Activated CD4-positive, alpha-beta T cell treated with anti-CD3 and anti-CD28 coated beads, Interleukin-2, Interleukin-4, amounts not matched to agents 100 ng/mL and 50 ng/mL, durations not matched to agents 16 hours and 8 hours (primary cell): ENCODE measurements at regions not wholly inside any gene's neighbourhood (a gene's known extent, or its start where the extent isn't known, plus 50 kb on each side); places are given as distances from the start of the nearest gene placed in this dataset.
"Not testable (repeated sequence)": the region's sequence is repeated elsewhere in the genome, so short reads cannot be mapped to it uniquely, and the experiment has no call there.

Experiments used
- DNase-seq: peaks from one replicate; pipeline ENCODE4 v3.0.0-alpha.2; 2020; ENCODE audit warnings: low spot score

DNA sequence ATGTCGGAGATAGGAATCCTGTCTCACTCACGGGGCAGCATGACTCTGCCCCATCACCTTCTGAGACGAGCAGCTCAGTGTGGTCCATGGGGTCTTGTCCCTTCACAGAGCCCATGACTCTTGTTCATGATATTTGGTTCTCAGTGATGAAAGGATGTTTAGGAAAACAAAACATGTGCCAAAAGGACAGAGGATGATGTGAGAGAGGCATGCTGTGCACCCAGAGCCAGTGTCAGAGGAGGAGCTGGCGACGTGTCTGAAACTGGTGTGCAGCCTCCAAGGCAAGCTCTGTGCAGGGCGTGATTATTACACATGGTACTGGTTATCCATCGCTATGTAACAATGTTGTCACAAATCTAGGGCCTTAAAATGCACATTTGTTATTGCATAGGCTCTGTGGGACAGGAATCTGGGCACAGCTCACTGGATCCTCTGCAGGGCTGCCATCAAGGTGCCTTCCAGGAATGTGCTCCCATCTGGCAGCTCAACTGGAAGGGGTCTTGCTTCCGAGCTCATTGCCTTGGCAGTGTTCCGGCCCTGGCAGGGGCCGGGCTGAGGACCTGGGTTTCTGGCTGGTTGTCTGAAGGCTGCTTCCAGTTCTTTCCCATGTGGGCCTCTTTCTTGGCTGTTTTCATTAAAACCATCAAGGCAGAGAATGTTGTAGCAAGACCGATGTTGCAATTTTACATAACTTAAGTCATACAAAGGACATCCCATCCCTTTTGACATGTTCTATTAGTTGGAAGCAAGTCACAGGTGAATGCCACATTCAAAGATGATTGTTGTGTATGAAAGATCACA is 175.4 kb downstream of the ERMARD start:
- no peak for DNase-seq

DNA sequence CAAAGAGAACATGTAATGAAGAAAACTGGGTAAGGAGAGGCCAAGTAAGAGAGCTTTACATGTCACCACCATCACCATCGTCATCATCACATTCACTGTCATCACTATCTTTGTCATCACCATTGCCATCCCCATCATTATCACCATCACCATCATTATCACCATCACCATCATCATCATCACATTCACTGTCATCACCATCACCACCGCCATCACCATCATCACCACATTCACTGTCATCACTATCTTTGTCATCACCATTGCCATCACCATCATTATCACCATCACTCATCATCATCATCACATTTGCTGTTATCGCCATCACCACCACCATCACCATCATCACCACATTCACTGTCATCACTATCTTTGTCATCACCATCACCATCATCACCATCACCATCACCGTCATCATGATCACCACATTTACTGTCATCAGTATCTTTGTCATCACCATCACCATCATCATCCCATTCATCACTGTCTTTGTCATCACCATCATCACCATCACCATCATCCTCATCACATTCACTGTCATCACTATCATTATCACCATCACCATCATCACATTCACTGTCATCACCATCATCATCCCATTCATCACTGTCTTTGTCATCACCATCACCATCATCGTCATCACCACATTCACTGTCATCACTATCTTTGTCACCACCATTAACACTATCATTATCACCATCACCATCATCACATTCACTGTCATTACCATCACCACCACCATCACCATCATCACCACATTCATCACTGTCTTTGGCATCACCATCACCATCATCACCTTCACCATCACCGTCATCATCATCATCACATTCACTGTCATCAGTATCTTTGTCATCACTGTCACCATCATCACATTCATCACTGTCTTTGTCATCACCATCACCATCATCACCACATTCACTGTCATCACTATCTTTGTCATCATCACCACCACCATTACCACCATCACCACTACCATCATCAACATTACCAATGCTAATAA is 172.3 kb downstream of the ERMARD start:
- DNase-seq, result no peak

- peak; percentile 56 for DNase-seq
Observed at GRCh38 chr6:169921853-169922824, 170.7 kb downstream of the ERMARD start.

GRCh38 chr6:169921217-169921616 is 169.8 kb downstream of the ERMARD start:
- DNase-seq, result no peak

- no peak for DNase-seq
Observed at GRCh38 chr6:169920359-169921020, 169.1 kb downstream of the ERMARD start.

DNA sequence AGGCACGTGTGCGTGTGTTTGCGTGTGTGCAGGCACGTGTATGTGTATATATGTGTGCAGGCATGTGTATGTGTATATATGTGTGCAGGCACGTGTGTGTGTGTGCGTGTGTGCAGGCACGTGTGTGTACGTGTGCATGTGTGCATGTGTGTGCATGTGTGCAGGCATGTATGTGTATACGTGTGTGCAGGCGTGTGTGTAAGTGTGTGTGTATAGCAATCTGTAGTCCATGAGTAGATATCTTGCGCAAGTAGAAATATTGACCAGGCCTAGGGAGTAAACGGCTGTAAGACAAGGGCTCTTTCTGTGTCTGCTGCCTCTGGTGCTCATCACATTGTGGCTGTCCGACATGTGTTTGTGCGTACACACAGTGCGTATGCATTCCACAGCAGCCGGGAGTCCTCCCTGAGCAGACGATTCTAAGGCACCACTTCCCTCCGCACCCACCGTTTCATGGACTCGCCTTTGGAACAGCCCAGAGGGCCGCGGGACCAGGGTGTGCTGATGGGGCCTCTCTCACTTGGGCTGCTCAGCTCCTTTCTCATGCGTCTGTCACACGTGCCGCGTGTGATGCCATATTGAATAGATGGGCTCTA is 167.6 kb downstream of the ERMARD start:
- DNase-seq, result no peak

GRCh38 chr6:169918239-169918953 is 167.0 kb downstream of the ERMARD start:
- DNase-seq, result no peak

DNA sequence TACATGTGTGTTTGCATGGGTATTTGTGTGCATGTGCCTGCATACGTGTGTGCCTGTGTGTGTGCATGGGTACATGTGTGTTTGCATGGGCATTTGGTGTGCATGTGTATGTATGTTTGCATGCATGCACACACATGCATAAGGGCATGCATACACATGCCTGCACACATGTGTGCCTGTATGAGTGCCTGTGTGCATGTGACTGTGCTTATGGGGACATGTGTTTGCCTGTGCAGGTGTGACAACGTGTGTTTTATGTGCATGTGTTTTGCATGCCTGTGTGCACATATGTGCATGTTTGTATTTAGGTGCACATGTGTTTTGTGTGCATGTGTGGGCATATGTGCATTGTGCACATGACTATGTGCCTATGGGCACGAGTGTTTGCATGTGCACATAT is 165.7 kb downstream of the ERMARD start:
- no peak for DNase-seq

DNA sequence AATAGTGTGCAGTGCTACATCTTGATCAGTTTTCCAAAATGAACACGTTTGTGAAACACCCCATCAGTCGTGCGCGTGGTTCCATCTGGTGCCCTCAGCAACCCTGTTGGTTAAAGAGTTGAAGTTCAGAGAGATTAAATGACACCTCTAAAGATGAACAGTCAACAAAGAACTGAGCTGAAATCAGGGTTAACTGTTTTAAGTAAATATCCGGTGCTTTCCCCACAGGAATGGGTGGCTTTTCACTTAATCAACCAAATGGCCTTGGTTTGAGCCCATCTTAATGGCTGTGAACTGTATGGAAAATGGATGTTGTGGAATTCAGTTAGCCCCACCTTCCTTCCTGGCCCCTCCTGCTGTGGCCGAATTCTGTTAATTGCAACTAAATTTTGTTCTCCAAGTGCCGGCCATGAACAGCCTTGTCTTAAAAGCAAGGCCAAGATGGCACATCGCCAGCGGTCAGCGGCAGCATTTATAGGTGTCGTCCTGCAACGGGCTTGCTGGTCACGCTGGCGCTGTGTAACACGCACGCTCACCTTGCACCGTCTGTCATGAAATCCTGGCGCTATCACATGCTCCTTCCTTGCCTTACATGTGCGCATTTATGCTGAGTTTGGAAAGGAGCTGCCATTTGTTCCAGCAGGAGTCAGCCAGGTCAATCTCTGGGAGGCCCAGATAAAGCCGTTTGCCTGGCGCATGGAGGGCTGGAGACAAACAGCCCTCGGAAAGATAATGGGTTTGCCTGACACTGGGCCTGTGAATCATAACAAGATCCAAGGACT is 164.5 kb downstream of the ERMARD start:
- DNase-seq, result no peak

DNA sequence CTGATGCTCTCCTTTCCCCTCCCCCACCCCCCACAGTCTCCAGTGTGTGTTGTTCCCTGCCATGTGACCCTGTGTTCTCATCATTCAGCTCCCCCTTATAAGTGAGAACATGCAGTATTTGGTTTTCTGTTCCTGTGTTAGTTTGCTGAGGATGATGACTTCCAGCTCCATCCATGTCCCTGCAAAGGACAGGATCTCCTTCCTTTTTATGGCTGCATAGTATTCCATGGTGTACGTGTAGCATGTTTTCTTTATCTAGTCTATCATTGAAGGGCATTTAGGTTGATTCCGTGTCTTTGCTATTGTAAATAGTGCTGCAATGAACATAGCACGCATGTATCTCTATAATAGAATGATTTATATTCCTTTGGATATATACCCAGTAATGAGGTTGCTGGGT is 162.3 kb downstream of the ERMARD start:
- DNase-seq, result not testable (repeated sequence)

DNA sequence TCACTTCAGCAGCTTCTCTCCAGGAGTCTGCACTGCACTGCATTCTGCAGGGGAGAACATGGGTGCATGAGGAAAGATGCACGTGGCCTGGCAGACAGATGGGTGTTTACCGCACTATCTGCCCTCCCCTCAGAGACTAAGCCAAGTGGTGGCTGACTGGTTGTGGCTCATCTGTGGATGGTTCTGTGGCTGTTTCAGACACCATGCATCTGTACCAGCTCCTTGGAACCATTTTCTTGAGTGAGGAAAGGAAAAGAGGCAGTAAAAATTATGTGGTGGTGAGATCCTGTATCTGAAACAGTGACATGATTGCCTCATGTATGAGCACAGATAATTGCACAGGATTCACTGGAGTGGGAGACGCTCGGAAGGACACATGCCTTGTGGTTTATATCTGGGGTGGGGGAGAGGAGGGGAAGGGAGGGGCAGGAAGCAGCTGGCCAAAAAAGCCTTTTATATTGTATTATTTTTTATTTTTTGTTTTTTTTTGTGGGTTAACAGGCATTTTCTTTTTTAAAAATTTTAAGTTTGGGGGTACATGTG is 161.7 kb downstream of the ERMARD start:
- no peak for DNase-seq

DNA sequence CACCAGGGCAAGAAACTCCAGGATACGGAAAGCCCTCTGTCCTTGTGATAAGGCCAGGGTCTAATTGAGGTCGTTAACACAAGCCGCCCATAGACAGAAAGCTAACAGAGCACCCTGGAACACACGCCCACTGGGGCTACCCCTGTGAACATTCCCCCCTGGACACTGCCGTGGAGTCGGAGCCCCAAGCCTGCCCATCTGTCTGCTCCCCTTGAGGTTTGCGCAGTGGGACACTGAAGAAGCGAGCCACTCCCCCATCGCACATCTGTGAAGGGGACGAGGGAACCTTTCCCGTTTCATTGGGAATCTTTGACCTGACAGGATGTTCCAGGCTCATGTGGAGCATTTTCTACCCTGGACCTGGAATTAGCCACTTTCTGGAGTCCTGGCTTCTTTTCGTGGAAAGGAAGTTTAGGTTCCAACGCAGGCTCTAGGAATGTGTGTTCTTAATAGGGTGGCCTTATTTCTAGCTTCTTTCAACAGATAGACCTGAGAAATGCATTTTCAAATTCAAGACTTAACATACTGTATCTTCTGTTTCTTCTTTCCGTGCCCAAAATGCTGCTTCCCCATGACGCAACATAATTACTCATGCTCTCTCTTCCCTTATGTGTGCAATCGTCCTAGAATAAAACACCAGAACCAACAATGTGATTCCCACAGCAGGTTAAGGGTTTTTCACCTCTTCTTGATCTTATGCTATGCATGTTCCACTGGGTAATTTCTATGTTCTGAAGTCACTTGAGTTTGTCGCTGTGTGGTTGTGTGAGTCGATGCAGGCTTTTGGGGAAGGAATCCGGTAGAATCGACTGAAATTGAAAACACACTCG is 161.1 kb downstream of the ERMARD start:
- DNase-seq, result no peak

DNA sequence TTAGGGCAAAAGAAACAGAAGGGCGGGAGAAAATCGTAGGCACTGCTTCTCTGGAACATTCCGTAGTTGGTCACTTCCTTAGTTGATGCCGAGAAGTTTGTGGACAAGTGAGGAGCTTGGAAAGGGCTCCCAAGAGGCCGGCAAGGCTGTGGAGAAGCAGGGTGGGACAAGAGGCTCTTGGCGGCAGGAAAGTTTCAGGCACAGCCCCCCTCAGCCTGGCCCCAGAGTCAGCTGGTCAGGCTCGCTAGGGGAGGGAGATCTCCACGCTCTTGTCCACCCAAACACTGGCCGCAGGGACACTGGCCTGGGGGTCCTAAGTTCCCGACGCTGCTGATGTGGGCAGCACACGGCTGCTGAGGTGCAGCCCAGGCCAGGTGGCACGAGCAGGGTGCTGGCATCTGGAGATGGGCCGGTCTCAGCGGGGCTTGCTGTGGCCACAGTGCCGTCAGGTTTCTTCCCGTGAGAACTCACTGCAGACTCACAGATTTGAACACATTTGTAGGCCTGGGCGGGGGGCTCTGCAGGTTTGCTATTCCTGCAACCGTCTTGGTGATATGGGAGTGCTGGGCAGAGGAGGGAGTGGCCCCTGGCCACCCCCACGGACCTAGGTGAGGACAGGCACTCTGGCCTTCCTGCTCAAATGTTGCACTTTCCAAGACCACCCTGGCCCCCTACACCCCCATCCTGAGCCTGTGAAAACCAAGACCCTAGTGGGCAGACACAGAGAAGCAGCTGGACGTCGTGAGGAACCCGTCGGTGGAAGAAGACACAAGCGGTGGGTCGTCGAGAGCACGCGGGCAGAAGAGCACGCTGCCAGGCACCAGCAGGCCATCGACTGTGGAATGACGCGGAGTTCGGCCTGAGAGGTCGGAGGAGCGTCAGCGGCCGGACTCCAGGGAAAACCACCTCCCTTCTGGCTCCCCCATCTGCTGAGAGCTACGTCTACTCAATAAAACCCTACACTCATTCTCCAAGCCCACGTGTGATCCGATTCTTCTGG is 160.1 kb downstream of the ERMARD start:
- DNase-seq, result no peak

DNA sequence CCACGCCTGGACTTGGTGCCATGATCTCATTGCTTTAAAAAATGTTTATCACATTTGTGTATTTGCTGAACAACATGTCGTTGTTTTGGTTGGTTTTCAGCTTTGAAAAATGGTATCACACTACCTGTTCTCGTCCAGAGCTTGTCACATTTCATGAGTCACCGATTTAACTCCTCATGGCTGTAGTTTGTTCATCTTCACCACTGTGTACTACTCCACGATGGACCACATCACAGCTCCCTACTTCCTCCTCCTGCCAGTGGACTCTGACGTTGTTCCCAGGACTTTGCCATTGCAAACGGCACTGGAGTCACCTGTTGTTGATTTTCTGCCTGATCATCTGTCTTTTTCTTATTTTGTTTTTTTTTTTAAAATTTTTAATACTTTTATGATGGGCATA is 157.7 kb downstream of the ERMARD start:
- no peak for DNase-seq

GRCh38 chr6:169908403-169908933 is 157.0 kb downstream of the ERMARD start:
- DNase-seq, result no peak

DNA sequence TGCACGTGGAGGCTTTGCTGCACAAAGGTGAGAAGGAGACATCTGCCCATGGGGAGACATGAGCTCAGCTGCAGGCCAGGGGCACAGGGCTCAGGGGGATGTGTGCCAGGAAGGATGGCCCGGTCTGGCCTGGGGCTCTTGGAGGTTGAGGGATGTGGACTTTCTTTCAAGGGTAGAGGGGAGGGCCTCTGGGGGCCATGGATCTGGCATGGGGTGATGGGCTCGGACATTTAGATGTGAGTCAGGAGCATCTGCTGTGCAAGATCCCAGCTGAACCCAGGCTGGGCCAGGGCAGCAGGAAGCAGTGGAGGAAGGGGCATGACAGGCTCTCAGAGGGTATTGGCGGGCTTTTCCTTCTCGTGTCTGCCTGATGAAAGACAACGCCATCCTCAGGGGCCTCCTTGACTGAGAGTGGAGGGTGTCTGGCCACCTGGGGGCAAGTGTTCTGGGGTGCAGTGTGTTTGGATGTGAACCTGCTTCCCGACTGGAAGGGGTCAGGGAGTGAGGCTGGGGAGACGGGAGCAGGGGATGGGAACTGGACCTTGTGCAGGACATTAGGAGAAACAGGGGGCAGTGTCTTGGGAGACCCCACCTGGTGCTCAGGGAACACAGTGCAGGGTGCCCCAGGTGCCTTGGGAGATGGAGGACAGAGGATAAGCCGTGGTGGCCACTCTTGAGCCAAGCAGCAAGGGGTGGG is 156.1 kb downstream of the ERMARD start:
- no peak for DNase-seq
